ENCODE measurements at regions not wholly inside any gene's neighbourhood (a gene's known extent, or its start where the extent isn't known, plus 50 kb on each side); places are given as distances from the start of the nearest gene placed in this dataset.
A peak's percentile ranks its signal among the peaks of the same experiment; 100 is the strongest.

DNA sequence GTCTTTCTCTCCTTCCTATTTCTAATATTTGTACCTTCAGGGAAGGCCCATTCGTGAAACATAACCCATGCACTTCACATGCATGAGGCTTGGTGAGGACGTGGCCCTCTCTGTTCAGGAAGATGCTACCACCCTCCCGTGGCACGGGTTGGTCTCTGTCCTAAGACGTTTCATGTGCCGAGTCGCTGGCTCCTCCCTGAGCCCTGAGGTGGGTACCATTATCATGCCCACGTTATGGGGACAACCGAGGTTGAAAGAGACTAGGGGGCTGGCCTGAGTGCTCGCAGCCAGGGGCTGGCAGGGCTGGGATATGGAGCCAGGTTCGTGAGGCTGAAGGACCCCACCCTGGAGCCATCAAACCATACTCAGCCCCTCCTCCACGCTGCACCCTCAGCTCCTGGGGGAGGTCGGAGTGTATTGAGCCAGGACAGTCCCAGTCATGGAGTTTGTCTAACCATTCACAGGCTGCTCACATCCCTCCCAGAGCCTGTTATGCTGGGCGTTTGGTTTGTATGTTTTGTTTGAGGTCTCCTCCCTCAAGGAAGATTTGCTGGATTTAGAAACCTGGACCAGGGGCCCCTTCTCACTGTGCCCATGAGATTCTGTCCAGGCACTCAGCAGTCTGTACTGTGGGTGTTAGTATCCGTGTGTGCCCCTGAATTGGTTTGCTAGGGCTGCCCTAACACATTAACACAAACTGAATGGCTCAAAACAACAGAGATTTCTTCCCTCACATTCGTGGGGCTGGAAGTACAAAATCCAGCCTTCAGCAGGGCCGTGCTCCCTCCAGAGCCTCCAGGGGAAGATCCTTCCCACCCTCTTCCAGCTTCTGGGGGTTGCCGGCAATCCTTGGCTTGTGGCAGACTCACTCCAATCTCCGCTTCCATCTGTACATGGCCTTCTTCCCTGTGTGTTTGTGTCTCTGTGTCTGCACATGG, 88.3 kb downstream of the ANKRD60 start:
- no peak for DNase-seq (ENCODE audit: low read depth)

DNA sequence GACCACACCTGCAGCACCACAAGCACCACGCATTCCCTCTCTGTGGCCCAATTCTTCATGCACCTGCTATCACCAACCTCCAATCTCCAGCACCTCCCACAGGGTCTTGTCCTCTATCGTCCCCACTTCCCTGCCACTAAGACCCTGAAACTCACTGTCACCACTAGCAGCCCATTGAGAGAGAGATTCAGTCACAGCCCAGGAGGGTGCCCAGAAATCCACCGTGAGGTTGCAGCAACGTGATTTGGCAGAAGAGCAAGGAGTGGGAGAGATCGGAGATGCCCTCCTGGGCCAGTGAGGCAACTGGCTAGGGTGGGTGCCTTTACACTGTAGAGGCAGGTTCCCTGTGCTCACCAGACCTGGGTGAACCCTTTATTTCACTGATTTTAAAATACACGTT, 90.1 kb downstream of the ANKRD60 start:
- no peak for DNase-seq (ENCODE audit: low read depth)

DNA sequence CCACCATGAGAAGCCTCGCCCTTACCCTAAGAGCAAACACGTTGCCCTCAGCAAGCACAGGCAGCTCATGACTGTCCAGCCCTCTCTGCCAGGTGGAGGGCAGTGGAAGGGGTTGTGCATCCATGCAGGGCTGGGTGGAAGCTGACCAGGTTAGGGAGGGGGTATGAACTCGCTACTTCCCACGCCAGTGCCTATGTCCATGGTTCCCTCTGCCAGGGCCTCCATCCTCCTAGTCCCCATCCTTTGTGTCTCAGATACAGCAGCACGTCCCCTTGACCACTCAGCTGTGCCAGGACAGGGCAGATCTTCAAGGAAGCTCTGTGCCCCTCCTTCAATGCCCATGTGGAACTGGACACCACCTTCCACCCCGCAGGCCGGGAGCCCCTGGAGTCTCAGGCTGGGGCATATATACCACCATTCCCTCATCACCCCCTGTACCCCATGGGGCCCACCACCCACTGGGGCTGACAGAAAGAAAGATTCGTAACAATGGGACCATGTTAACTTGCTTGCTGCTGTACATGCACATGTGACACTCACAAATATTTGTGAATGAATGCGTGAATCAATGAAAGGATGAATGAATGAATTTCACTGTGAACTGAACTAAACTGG, 90.7 kb downstream of the ANKRD60 start:
- no peak for DNase-seq (ENCODE audit: low read depth)

DNA sequence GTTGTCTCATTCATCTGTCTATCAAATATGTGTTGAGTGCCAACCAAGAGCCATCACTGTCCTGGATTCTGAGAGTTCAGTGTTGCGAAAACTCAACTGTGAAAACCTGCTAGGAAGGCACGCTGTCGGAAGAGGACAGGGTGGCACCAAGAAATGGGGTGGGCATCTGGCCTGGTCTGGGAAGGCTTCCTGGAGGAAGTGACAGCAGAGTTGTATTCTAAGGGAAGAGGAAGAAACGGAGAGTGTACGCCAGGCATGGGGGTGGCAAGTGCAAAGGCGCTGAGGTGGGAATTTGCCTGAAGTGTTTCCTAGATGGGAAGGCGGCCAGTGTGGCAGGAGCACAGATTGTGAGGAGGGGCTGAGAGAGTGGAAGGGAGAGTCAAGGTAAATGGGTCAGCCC, 91.2 kb downstream of the ANKRD60 start:
- no peak for DNase-seq (ENCODE audit: low read depth)

DNA sequence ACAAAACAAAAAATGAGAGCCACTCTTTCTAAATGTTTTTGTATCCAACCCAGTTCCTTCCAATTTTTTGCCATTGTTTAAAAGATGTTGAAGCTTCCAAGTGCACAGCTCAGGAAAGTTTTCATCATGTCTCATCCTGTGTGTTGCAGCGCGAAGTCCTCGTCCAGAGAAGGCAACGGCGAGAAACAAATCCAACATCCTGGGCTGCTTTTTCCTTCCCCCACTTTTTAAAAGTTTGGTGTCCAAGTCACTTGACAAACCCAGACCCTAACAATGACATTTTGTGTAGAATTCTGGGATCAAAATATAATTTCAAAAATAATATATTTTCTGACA, 92.3 kb downstream of the ANKRD60 start:
- DNase-seq (ENCODE audit: low read depth): no peak

DNA sequence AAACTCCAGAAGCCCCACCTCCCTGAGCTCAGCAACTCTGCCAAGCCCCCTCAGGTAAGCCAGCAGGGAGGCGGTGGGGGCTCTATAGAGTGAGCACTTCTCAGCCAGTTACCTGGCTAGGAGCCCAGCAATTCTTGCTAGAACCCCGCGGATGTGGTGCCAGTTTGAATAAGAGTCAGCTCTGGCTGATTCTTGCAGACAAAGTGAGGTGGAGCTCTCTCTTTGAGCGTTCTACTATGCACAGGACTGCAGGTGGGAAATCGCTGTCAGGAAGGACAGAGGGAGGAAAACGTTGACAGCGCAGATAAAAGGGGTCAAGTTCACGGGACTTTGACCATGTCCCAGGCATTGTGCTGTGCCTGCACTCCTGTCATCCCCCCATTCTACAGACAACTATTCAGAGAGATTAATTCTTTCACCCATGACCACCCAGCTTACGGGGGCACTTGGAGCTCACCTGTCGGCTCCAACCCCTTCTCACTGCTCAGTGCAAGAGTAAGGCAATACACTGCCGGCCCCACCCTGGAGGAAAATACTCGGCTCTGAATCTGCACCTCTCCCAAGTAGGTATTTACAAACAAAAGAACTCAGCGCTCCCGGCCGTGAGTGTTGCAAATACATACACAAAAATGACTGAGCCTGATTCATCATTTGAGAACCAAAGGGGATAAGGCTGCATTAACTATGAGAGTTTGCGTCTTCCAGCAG, 92.9 kb downstream of the ANKRD60 start:
- no peak for DNase-seq (ENCODE audit: low read depth)

DNA sequence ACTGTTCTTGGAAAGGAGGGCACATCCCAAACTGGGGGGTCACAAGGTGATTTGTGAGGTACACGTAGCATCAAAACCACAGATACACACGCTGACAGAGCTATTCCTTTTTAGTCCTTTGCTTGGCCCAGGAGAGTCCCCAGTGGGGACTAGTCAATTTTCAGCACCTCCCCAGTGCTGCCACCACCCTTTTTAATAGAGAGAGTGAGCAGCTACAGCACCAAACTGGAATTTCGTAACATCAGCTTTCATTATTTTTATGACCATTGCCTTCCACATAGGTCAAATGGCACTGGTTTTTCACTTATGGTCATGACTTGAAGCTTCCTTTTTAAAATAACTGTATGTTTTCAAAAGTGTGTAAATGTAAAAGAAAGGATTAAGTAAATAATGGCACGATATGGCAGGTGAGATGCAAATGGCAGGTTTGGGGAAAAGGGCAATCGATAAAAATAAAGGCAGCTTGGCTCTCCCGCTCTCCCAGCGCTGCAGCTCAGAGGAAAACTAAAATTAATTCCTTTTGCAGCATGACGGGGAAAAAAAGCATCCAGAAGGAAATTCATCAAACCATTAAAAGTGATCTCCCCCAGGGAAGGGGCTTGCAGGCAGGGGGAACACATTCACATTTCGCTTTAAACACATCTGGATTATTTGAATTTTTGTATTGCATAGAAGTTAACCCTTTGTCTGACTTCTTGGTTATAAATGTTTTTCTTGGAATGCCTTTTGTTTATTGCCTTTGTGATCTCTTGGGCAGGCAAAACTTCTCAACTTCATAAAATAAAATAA, 95.2 kb downstream of the ANKRD60 start:
- peak; percentile 45 for DNase-seq (ENCODE audit: low read depth)

DNA sequence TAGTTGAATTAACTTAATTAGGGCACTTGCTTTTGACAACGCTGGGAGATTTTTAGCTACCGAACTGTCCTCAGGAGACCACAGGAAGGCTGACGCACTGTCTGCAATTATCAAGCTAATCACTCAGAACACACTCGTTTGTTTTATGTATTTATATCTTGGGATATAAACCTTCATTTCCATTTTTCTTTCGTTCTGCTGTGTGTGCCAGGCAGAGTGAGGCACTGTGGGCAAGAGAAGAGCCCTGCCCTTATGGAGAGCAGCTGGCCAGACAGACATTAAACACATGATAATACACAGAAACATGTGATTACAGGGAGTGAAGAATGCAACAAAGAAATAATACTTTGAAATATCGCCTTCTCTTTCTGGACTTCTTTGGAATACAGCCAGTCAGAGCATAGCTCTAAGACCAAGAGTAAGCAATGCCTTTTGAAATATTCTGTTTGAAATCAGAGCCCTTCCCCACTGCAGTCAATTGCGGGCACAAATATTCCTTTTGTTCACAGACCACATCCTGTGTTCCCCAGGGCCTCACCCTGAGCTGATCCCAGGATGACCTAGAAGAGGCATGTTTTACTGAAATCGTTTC, 96.8 kb downstream of the ANKRD60 start:
- peak; percentile 93 for DNase-seq (ENCODE audit: low read depth)

DNA sequence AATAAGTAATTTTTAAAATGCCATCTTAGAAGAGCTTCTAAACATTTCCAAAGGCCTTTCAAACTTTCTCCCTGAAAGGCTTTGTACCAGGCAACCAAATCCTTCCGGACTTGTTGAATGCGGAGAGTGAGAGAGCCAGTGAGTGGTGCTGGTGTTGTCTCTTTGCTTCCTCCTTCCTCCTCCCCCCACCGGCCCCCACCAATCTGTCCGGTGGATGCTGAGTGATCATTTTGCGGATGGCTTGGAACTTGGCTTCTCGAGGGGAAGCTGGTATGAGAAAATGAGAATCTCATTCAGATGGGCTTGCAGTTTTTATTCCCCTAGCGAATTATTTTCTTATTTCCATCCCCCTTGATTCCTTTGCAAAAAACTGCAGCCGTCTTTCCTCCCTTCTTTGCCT, 97.3 kb downstream of the ANKRD60 start:
- peak; percentile 90 for DNase-seq (ENCODE audit: low read depth)

DNA sequence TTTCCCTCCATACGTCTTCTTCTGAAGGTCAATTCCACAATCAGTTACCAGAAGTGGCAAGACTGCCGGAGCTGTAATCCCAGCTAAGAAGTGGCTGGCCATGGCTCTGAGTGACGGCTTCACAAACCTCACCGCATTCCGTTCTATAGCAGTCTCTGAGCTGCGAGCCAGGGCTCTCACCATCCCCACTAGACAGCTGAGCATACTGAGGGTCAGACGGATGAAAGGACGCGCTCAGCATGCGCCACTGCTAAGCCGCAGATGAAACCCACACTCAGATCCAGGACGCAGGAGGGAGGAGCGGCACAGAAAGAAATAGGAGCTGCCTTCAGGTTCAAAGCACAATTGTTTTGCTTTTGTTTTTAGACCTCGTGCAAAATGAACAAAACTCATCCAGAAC, 97.9 kb downstream of the ANKRD60 start:
- no peak for DNase-seq (ENCODE audit: low read depth)

DNA sequence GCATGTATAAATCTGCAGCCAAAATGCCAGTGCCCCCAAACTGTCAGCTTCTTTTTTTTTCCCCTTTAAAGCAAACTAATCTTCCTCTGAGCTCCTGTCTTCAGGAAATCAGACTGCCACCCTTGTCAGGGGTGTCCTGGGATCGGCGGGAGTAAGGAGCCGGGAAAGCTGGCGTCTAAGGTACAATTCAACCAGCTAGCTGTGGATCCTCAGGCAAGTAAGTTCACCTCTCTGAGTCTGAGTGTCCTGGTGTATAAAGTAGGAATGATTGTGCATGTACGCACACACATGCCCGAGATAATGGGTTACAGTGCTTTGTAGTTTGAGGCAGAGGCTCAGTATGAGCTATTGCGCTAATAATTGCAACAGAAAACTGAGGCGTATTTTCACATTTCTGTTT, 98.3 kb downstream of the ANKRD60 start:
- DNase-seq (ENCODE audit: low read depth): no peak

DNA sequence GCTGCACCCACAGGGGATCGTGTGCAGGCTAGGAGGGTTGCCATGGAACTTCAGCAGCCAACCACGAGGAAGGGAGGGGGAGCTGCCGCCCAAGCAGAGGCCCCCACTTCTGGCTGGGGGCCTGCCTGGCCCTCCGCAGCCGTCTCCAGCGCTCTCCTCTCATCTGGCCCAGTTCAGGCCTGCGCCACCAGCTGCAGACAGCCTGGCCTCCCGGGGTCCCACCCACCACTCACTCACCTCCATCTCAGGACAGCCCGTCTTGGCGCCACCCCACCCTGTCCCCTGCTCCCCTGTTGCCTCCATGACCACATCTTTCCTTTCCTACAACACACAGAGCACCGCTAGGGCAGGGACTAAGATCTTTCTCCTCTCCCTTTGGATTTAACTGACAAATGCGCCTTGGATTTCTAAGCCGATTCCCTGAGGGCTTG, 98.7 kb downstream of the ANKRD60 start:
- DNase-seq (ENCODE audit: low read depth): no peak

DNA sequence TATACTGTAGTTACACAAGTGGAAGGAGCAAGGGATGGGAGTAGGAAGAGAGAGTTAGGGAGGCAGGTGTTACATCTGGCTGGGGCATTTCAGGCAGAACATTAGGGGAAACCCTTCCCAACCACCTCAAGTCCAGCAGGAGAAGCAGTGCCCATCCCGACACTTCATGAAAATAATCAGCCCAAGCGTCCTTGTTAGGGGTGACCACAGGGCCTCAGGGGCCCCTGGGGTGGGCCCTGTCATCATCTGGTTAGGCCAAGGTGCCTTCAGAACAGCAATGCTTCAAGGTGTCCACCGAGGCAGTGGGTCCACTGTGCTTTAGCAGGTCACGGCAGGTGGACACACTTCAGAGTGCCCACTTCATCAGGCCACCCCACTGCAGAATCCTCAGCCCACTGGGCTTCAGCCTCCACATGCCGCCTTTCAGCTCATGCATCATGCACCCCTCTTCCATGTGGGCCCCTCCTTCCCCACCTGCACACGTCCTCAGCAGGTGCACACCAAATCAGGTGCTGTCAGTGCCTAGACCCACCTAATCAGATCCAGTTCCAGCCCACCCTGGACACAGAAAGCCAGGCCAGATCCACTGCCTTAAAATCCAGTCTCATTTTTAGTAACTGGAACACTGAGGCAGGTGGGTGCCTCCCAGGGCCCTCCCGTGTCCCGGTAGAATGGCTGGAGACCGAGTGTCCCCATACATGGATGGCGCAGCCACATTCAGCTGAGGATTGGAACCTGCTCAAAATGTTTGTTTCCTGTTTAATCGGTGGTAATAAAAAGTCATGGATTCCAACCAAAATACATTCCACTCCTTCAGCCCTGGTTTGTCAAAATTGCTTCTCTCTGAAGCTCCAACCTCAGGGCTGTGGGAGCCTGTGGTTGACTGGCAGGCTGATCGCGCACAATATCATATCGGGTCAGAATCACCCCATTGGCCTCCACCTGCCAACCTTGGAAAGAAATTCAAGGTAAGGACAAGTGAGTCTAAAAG, 99.5 kb downstream of the ANKRD60 start:
- DNase-seq (ENCODE audit: low read depth): no peak

DNA sequence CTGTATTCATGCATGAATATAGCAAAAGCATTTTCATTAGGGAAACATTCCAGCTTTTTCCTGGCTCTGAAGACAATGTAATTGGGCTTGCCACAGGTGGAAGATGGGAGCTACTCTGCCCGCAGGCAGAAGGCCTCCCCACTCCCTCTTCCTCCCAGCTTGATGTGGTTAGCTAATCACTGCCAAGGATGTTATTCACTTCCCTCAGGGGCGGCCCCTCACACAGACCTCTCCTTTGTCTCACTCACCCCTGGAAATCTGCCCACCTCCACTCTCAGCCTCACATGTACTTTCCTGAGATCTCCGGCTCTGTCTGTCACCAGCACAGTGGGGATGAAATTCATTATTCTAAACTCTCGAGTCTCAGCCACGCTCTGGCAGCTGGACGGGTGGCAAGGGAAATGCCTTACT, 100.7 kb downstream of the ANKRD60 start:
- DNase-seq (ENCODE audit: low read depth): peak; percentile 98

DNA sequence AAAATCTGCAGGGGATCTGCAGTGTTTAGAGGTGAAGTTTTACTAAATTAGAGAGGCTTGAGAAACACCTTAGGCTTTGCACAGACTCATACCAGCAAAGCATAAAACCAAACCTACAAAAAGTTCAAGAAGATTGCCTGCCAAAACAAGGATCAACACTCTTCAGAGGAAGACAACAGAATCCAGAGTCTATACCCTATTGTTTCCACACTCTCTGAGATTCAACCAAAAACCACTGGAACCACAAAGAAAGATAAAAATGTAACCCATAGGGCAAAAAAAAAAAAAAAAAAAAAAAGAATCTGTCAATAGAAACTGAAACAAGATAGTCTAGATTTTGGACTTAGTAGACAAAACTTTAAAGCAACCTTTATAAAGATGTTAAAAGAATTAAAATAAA, 102.7 kb downstream of the ANKRD60 start:
- no peak for DNase-seq (ENCODE audit: low read depth)

DNA sequence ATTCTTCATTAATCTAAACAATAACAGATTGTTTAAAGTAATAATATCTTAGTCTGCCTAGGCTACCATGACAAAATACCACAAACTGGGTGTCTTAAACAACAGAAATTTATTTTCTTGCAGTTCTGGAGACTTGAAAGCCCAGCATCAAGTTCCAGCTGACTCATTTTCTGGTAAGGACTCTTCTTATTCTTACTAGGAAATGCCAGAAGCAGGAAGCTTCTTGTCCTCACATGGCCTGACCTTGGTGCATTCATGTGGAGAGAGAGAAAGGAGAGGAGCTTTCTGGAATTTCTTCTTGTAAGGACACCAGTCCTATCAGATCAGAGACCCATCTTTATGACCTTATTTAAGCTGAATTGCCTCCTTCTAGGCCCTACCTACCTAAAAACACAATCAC, 110.5 kb downstream of the ANKRD60 start:
- no peak for DNase-seq (ENCODE audit: low read depth)

DNA sequence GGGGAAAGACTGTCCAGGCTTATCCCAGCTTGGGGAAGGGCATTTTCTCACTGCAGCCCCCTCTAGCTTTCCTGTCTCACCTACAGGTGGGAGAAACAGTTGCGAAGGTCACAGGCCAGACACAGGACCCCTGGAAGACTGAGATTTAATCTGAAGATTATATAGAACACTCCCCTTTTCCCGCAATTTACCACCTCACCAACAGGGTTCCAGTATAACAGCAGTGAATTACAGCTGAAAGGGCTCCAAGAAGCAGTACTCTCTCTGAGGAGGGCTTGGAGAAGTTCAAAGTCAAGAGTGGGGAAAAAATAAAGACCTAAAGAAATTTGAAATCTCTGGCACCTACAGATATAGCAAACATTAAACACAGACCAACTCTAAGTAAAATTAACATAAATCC, 111.9 kb downstream of the ANKRD60 start:
- DNase-seq (ENCODE audit: low read depth): no peak

DNA sequence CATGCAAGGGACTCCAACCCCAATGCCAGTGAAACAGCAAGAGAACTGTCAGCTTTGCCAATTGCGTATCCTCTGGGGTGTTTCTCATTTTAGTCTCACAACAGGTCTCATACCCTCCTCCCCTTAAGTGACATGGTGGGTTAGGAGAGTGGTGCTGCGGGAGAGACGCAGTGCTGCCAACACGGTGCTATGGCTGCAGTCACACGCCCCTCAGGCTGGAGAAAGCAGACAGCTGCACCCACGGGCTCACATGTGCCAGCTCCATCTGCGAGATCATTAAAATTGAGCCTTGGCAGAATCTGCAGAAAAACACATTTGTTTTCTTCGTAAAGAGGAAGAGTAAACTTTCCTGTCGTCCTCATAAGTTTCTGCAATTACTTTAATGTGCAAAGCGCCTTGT, 114.7 kb downstream of the ANKRD60 start:
- DNase-seq (ENCODE audit: low read depth): peak; percentile 79

DNA sequence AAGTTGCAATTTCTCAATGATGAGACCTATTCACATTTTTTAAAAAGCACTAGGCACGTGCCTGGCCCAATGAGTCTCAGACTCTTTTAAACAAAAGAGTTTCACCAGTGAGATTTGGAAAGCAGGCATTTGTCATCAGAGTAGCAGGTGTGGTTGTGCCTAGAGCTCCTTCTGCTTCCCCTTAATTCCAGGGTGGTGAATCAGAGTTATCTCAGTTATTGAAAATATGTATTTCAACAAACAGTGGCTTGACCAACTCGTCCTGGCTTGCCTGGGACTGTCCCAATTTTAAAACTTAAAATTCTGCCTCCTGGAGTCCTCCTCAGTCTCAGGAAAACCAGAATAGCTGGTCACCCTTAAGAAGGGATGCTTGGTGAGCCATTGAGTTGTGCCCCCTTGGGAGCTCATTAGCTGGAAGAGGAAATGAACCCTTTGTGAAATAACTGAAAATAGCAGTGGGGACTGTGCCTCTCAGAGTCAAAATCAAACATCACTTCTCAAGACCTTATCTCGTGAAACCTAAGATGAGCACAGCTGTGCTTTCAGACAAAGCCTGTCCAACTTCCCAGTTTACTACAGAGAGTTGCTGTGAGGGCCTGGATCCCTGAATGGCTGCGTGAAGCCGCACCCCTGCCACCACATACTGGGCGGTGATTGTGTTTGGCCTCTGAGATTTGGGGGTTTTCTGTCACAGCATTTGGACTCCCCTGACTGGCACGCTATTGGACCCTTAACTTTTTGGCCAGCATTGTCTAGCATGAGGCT, 116.3 kb downstream of the ANKRD60 start:
- peak; percentile 97 for DNase-seq (ENCODE audit: low read depth)

Data from myocyte (in vitro differentiated cells).